ENCODE measurements at regions not wholly inside any gene's neighbourhood (a gene's known extent, or its start where the extent isn't known, plus 50 kb on each side); places are given as distances from the start of the nearest gene placed in this dataset.

DNA sequence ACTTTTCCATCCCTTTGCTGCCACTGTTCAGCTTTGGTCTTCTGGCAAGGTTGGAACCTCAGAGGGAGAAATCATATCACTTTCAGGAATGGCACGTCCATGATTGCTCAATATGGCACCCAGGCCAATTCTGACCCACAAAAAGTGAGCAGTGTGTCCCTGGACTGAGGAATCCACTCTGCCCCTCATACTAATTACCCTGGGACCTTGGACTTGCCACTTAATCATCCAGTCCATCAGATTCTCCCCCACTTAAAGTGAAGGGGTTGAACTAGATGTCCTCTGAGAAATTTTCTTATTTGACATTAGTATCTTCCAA, 449.3 kb upstream of the CITED2 start:
- no peaks in the 10 kb centered on the region for H3K36me3 ChIP-seq (ENCODE audit: control insufficient read depth, insufficient read depth, low read length)
- DNase-seq (ENCODE audit: low read depth) (no peak), FAIRE-seq (no peak)
- TF ChIP-seq, protein P1, sequence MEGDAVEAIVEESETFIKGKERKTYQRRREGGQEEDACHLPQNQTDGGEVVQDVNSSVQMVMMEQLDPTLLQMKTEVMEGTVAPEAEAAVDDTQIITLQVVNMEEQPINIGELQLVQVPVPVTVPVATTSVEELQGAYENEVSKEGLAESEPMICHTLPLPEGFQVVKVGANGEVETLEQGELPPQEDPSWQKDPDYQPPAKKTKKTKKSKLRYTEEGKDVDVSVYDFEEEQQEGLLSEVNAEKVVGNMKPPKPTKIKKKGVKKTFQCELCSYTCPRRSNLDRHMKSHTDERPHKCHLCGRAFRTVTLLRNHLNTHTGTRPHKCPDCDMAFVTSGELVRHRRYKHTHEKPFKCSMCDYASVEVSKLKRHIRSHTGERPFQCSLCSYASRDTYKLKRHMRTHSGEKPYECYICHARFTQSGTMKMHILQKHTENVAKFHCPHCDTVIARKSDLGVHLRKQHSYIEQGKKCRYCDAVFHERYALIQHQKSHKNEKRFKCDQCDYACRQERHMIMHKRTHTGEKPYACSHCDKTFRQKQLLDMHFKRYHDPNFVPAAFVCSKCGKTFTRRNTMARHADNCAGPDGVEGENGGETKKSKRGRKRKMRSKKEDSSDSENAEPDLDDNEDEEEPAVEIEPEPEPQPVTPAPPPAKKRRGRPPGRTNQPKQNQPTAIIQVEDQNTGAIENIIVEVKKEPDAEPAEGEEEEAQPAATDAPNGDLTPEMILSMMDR (IDR thresholded peaks at IDR 0.05; ENCODE audit: insufficient read depth, low read length, severe bottlenecking): no peak
- no peak overlapping the region for H3K4me3 ChIP-seq (ENCODE audit: low read depth, low read length)
- H3K27me3 ChIP-seq (ENCODE audit: control insufficient read depth, insufficient read depth, low read length): no peaks in the 10 kb centered on the region

DNA sequence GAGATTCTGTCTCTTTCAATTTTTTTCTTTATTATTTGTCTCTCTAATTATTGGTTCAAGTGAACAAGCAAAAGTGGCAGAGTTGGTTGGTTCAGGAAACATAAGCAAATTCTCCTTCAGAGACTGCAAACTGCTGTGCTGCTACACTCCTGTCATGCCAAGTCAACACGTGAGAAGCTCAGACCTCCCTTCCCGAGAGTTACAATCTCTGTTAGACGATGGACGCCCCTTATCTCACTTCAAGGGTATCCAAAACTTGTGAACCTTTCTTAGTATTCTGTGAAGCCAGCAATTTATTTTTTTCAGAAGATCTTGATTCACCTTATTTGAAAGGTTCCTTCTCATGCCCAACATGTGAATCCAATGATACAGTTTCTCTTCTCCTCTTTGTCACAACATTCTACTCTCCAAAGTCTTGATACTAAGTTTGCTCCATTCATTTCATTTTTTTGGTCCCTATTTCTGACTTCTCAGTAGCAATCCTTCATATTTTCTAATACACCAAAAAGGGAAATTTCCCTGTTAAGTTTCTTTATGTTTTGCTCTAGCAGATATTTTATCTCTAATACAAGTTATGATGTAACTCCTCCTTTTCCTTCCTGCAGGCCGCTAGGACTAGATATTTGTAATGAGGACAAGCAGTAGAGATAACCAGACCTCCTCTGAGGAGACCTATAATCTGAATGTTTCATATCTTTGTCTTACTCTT, 448.8 kb upstream of the CITED2 start:
- Histone ChIP-seq H3K4me3 (ENCODE audit: low read depth, low read length) (no peak overlapping the region), H3K27me3 (ENCODE audit: control insufficient read depth, insufficient read depth, low read length) (no peaks in the 10 kb centered on the region), H3K36me3 (ENCODE audit: control insufficient read depth, insufficient read depth, low read length) (no peaks in the 10 kb centered on the region)
- TF ChIP-seq, protein P1 (IDR thresholded peaks at IDR 0.05; ENCODE audit: insufficient read depth, low read length, severe bottlenecking): no peak
- FAIRE-seq (no peak), DNase-seq (ENCODE audit: low read depth) (no peak)

DNA sequence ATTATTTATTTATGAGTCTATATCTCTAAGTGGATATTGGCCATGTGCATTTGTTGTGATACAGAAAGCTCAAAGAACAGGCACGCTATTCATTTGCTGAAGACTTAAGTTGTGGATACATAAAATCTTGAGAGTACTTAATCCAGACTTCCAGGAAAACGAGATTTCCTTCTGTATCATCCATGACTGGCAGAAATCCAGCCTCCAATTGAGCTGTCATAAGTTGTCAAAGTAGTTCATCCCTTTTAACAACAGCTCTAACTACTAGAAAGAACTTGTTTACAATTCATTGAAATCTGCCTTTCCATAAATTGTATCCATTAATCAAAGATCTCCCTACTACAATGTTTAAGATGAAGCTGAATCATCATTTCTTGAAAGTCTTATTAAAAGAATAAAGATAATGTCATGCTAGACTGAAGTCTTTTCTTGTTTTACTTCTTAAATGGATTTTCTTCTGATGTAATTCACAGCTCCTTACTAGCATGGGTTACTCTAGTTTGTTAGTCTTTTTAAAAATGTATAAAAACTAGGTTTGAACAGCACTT, 447.3 kb upstream of the CITED2 start:
- Histone ChIP-seq H3K36me3 (ENCODE audit: control insufficient read depth, insufficient read depth, low read length) (no peaks in the 10 kb centered on the region), H3K27me3 (ENCODE audit: control insufficient read depth, insufficient read depth, low read length) (no peaks in the 10 kb centered on the region), H3K4me3 (ENCODE audit: low read depth, low read length) (no peak overlapping the region)
- FAIRE-seq: no peak
- no peak for DNase-seq (ENCODE audit: low read depth)
- TF ChIP-seq, protein P1 (IDR thresholded peaks at IDR 0.05; ENCODE audit: insufficient read depth, low read length, severe bottlenecking): no peak

DNA sequence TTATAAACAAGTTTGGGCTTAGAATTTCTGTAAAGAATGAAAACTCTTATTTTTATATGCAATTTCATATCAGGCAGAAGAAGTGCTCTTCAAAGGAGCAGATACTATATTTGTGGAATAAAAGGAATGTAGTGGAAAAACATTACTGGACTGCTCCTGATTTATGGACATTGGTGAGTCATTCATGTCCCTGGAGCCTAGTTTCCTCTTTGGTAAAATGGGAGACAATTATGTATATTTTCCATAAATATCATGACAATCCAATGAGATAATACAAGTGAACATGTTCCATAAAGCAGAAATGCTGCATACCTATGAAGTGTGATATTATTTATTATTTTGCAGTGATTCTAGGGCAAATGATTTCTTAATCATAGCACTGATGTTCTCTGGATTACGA, 445.8 kb upstream of the CITED2 start:
- FAIRE-seq (no peak), DNase-seq (ENCODE audit: low read depth) (peak; percentile 14)
- Histone ChIP-seq H3K36me3 (ENCODE audit: control insufficient read depth, insufficient read depth, low read length) (no peaks in the 10 kb centered on the region), H3K27me3 (ENCODE audit: control insufficient read depth, insufficient read depth, low read length) (no peaks in the 10 kb centered on the region), H3K4me3 (ENCODE audit: low read depth, low read length) (no peak overlapping the region)
- TF ChIP-seq, protein P1 (IDR thresholded peaks at IDR 0.05; ENCODE audit: insufficient read depth, low read length, severe bottlenecking): no peak

DNA sequence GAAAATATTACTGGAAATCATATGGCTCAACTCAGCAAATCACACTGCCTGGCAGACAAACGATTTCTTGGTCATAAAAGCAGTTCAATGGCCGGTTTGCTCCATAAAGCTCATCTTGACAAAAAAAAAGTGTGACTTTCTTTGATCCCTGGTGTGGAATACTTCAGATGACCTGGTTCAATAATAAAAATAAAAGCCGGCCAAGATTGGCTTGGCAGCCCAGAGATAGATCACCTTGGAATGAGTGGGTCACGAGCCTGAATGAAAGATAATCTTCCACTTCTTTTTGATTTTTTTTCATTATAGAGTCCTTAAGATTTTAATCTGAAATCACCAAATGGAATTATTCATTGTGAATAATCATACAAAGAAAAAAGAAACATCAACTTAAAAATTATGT, 445.3 kb upstream of the CITED2 start:
- TF ChIP-seq, protein P1 (IDR thresholded peaks at IDR 0.05; ENCODE audit: insufficient read depth, low read length, severe bottlenecking): no peak
- no peak for FAIRE-seq
- H3K36me3 ChIP-seq (ENCODE audit: control insufficient read depth, insufficient read depth, low read length): no peaks in the 10 kb centered on the region
- H3K4me3 ChIP-seq (ENCODE audit: low read depth, low read length): no peak overlapping the region
- no peak for DNase-seq (ENCODE audit: low read depth)
- H3K27me3 ChIP-seq (ENCODE audit: control insufficient read depth, insufficient read depth, low read length): no peaks in the 10 kb centered on the region

DNA sequence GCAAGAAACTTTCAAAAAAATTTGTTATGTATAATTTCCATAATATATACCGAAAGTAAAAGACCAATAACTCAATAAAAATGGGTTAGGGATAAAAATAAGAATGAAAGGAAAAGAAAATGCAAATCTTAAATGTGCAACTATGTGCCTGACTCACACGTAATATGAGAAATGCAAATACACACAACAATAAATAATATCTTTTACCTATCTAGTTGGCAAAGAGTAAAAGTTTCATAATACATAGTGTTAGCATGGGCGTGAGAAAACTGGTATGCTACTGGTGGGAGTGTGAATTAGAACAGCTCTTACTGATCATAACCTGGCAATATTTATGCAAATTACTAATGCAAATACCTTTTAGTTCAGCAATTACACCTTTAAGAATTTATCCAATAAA, 438.5 kb upstream of the CITED2 start:
- H3K36me3 ChIP-seq (ENCODE audit: control insufficient read depth, insufficient read depth, low read length): no peaks in the 10 kb centered on the region
- FAIRE-seq (no peak), DNase-seq (ENCODE audit: low read depth) (peak; percentile 35)
- H3K4me3 ChIP-seq (ENCODE audit: low read depth, low read length): no peak overlapping the region
- TF ChIP-seq, protein P1 (IDR thresholded peaks at IDR 0.05; ENCODE audit: insufficient read depth, low read length, severe bottlenecking): no peak
- H3K27me3 ChIP-seq (ENCODE audit: control insufficient read depth, insufficient read depth, low read length): no peaks in the 10 kb centered on the region

All from bronchial epithelial cell (primary cell).